HG03097 (cell line): ENCODE measurements at regions not wholly inside any gene's neighbourhood (a gene's known extent, or its start where the extent isn't known, plus 50 kb on each side); places are given as distances from the start of the nearest gene placed in this dataset.

Experiments used
- ATAC-seq: cut with Tn5 transposase; IDR thresholded peaks from one replicate; pipeline ENCODE4 v1.9.1; 2021; ENCODE audit not compliant: unreplicated experiment, low FRiP score

DNA sequence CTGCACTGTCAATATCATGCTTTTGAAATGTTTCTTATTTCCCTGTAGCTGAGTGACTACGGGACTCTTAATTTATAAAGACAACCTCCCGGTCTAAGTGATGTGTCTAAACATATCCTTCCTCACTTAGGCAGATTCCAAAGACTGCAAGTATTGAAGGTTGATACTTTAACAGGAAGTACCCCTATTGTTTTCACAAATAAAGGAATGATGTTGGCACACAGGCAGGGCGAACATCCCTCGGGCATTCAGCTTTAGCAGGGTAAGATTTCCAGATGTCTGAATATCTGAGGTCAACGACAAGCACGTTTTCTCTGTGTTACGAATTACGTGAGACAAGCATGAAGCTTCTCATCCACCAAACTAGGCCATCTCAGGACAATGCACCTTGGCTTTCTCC lies 638.0 kb upstream of the FRG1 start:
- ATAC-seq, result no peak

GRCh38 chr4:189304167-189304566 lies 636.5 kb upstream of the FRG1 start:
- ATAC-seq, result no peak

DNA sequence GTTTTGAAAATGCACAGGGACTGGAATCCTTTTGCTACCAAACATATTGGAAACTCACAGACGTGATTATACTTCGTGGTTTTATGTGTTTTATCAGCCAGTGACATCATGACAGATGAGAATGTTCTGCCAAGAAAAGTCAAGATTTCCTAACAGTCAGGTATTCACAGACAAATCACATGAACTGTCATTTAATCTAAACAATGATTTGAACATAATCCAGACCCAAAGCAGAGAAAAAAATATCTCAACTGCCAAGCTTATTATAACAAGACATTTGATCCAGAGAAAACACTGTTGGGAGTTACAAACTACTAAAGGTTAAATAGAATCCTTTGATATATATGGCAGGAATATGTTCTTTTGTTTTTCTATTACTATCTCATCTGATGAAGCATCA lies 635.9 kb upstream of the FRG1 start:
- ATAC-seq, result no peak

- ATAC-seq, result no peak
These were observed 635.2 kb upstream of the FRG1 start for GRCh38 chr4:189305500-189305899.

DNA sequence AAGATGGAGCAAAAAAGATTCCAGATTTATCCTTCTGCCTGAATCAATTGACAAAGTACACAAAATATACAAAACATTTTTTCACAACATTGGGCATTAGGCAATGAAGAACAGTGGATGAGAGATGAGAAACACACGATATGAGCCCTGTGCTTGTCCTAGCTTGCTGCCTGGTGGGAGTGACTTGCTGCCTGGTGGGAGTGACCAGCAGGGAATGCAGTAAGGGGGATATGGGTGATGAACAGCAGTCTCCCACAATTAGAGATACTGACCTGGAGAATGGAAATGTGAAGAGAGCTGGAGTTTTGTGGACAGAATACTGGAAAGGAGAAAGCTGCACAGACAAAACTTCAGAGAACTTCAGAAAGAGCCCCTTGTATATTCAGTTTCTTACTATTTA lies 629.4 kb upstream of the FRG1 start:
- ATAC-seq, result no peak

DNA sequence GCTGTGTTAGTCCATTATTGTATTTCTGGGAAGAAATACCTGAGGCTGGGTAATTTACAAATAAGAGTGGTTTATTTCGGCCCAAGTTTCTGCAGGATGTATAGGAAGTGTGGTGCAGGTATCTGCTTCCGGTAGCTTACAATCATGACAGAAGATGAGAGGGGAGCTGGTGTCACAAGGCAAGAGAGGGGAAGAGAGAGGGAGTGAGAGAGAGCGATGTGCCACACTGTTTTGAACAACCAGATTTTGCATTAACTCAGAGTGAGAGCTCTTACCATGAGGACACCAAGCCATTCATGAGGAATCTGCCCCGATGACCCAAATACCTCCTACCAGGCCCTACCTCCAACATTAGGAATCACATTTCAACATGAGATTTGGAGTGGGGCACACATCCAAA lies 627.6 kb upstream of the FRG1 start:
- no peak for ATAC-seq

DNA sequence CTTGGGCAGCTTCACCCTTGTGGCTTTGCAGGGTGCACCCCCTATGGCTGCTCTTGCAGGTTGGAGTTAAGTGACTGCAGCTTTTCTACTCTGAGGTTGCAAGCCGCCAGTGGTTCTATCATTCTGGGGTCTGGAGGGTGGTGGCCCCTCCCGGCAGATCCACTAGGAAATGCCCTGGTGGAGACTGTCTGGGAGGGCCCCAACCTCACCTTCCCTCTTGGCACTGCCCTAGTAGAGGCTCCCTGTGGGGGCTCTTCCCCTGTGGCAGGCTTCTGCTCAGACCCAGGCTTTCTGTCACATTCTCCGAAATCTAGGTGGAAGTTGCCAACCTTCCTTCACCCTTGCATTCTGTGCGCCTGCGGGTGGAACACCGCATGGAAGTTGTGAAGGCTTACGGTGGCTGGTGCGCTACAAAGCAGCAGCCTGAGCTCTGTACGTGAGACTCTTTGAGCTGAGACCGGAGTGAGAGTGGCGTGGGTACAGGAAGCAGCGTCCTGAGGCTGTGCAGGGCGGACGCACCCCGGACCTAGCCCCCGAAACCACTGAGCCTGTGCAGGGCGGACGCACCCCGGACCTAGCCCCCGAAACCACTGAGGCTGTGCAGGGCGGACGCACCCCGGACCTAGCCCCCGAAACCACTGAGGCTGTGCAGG lies 626.7 kb upstream of the FRG1 start:
- no peak for ATAC-seq

GRCh38 chr4:189322426-189322825 lies 618.2 kb upstream of the FRG1 start:
- no peak for ATAC-seq

- ATAC-seq, result no peak
These were observed 598.8 kb upstream of the FRG1 start for GRCh38 chr4:189341881-189342280.

DNA sequence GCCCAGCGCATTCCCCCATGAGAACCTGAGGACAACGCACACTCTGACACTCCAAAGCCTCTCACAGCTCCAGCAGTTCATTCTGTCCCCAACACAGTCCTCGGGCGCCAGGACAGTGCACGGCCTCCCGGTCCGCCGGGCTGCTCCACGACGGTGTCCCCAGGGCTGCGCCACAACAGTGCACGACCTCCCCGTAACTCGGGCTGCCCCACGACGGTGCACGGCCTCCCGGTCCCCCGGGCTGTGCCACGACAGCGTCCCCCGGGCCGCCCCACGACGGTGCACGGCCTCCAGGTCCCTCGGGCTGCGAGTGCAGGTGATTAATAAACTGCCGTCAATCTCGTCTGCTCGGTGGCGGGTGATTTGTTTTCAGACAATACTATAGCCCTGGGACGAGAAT lies 585.1 kb upstream of the FRG1 start:
- no peak for ATAC-seq

- ATAC-seq, result no peak
These were observed 578.3 kb upstream of the FRG1 start for GRCh38 chr4:189362364-189362763.

DNA sequence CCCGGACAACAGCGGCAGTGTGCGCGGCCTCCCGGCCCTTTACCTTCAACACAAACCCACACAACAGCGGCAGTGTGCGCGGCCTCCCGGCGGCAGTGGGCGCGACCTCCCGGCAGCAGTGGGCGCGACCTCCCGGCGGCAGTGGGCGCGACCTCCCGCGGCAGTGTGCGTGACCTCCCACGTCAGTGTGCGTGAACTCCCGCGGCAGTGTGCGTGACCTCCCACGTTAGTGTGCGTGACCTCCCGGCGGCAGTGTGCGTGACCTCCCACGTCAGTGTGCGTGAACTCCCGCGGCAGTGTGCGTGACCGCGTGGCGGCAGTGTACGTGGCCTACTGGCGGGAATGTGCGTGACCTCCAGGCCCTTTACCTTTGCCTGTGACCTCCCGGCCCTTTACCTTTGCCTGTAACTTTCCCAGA lies 576.6 kb upstream of the FRG1 start:
- ATAC-seq, result no peak

DNA sequence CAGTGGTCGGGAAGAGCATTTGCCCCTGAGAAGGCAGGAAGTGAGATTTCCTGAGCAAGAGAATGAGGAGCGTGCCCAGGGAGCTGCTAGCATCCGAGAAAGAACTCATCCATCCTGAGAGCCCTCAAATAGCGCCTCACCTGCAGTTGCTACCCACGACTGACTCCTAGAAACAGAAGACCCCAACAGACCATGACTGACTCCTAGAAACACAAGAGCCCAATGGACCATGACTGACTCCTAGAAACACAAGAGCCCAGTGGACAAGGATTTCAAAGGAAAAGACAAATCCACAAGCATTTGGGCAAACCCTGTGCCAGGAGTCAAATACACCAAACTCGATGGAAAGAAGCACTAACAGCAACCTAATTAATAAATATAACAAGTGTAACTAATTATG lies 575.2 kb upstream of the FRG1 start:
- ATAC-seq, result no peak

DNA sequence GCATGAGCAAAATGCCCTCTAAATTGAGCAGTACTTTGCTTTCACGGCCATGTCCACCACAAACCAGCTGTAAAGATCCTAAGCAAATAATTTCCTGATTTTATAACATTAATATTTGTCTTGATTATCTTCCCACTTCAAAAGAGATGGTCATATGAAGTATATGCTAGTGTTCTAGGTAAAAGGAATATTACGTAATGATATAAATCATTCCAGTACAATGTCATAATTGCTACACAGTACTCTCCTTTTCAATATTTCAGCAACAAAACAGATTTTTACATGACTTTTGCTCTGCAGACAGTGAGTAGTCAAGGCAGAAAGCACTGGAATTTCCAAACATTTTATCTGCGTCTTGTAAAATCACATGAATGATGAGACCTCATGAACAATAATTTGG lies 572.8 kb upstream of the FRG1 start:
- ATAC-seq, result no peak

DNA sequence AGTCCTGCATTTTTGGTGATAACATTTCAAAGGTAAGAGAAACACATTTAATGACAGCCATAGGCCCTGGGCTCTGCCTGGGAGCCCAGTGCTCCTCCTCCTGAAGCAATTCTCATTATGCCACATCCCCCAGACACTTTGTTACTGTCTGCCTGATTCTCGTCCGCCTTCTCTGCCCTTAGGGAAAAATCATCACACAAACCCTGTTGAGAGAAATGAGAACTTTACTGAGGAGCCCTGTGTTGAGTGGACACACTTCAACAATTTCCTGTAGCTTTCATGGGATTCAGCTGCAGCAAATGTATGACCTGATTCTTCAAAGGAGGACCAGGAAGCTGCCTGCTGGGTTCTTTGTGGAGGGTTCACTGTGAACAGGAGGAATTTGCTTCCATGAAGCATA lies 566.5 kb upstream of the FRG1 start:
- ATAC-seq, result no peak

- ATAC-seq, result no peak
These were observed 563.8 kb upstream of the FRG1 start for GRCh38 chr4:189376901-189377300.

DNA sequence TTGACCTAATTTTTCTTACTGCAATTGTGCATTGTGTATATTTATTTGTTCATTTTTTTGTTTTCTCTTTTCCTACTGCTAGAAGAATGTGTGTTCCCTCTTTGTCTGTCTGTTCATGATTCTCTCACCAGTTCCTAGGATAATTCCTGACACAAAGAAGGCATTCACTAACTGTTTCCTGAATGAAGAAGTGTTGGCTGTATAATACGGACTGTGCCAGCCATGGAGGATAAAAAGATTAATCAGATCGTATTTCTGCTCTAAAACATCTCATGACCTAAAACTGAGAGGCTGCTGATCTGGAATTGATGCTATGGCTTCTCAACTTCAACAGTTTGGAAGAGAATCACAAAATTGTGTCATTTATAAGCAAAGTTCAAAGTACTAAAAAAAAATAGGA lies 563.1 kb upstream of the FRG1 start:
- no peak for ATAC-seq

GRCh38 chr4:189385098-189385497 lies 555.6 kb upstream of the FRG1 start:
- ATAC-seq, result no peak

DNA sequence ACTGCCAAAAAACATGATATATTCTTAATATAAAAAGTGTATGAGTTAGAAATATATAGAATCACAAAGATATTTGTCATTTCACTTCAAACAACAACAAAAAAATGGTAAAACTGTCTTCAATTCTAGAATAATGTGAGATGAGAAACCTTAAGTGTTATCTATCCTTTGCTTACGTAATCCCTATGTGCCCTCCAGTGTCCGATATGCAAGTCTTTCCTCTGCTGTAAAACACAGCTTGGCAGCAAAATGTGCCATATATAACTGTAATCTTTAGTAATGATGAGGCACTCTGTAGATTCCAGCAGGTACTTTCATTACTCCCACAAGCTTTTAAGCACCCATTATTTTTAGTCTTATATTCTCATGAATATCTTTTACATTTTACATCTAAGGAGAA lies 555.1 kb upstream of the FRG1 start:
- ATAC-seq, result no peak

GRCh38 chr4:189396435-189396834 lies 544.2 kb upstream of the FRG1 start:
- ATAC-seq, result no peak

GRCh38 chr4:189404271-189404670 lies 536.4 kb upstream of the FRG1 start:
- no peak for ATAC-seq

DNA sequence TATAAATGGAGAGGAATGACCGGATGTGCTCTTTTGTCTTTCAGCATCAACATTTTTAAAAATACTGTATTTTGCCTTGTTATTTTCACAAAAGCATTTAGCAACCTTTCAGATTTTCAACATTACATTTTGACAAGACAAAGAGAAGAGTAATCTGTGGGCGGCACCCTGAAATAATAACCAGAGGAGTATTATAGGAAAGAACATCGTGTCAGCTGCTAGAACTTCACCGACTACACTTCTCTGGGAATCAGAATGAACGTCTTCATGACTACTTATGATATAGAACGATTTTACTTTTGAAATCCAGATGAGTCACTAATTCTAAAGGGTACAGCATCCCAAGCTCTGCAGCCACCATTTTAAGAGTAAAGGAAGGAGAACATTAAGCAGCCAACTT lies 531.5 kb upstream of the FRG1 start:
- ATAC-seq, result no peak

DNA sequence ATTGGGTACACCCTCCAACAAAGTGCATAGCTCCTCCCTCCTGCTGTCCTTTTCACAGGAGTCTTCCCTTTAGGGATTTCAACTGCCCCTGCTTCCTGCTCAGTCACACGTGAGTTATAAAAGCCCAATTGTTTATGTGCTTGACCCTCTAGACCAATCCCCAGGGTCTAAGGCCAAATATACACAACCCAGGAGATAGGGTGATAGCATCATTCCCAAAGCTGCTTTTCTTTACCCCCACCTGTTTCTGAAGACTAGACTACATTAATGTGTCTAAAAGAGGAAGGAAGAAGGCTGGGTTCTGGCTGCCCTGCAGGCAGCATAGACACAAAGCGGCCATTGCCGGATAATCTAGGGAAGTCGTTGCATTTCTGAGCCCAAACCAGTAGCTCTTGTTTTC lies 526.7 kb upstream of the FRG1 start:
- ATAC-seq, result no peak
